AG04450 (cell line): ENCODE measurements at regions not wholly inside any gene's neighbourhood (a gene's known extent, or its start where the extent isn't known, plus 50 kb on each side); places are given as distances from the start of the nearest gene placed in this dataset.

ENCODE experiments used
- CTCF ChIA-PET: fragments of 300-600, 350-600 bp; formaldehyde crosslinking; extraction: SDS; loops from one replicate; lab custom pipeline; 2022; ENCODE audit warnings: antibody characterized with exemption, inconsistent platforms; lab: Charles Lee
- POLR2A ChIA-PET: fragments of 350-600 bp; formaldehyde crosslinking; extraction: SDS; loops from one replicate; lab custom pipeline; 2021; ENCODE audit warnings: antibody characterized with exemption, inconsistent platforms; lab: Yijun Ruan, JAX
- DNase-seq: peaks from one replicate; pipeline ENCODE4 v3.0.0-alpha.2; 2011; ENCODE audit warnings: low read depth, low spot score
- H3K27ac ChIP-seq: one replicate; pipeline ENCODE4 v1.5.1; 2012; ENCODE audit warnings: low read depth, low read length, control low read depth
- H3K27me3 ChIP-seq: one replicate; pipeline ENCODE4 v1.6.0; 2012; ENCODE audit warnings: low read length; ENCODE audit not compliant: control insufficient read depth, insufficient read depth
- H3K4me3 ChIP-seq: 2 replicates; pipeline ENCODE4 v1.5.1; 2011; ENCODE audit warnings: mild to moderate bottlenecking, low read depth, low read length, control low read depth
- H3K9me3 ChIP-seq: 2 replicates; pipeline ENCODE4 v1.5.1; 2012; ENCODE audit warnings: low read length; ENCODE audit not compliant: control insufficient read depth, insufficient read depth
- TF ChIP-seq, protein P1 (sequence below): IDR thresholded peaks from 2 replicates; pipeline ENCODE4 v1.5.1; 2011; ENCODE audit warnings: low read depth, low read length, control low read depth, inconsistent platforms

DNA sequence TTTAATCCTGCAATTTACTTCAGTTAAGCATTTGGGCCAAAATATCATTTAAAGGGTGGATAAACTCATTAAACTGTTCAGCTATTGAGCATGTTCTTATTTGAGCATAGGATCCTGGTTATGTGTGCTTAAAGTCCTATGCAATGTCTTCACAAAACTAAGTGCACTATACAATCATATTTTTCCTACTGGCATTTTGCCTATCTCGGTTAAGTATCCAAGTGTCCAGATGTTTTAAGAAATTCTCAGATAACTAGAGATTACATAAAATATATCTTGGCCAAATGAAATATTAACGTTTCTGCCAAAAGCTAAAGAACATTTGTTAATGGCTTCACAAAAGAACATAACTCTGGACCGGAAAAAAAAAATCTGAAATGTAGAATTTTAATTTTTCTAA is 250.8 kb upstream of the LRFN5 start:
- peaks cover 5% of the 10 kb centered on the region; the same call in 1 of the 2 replicates for H3K9me3 ChIP-seq
- TF ChIP-seq, protein P1, sequence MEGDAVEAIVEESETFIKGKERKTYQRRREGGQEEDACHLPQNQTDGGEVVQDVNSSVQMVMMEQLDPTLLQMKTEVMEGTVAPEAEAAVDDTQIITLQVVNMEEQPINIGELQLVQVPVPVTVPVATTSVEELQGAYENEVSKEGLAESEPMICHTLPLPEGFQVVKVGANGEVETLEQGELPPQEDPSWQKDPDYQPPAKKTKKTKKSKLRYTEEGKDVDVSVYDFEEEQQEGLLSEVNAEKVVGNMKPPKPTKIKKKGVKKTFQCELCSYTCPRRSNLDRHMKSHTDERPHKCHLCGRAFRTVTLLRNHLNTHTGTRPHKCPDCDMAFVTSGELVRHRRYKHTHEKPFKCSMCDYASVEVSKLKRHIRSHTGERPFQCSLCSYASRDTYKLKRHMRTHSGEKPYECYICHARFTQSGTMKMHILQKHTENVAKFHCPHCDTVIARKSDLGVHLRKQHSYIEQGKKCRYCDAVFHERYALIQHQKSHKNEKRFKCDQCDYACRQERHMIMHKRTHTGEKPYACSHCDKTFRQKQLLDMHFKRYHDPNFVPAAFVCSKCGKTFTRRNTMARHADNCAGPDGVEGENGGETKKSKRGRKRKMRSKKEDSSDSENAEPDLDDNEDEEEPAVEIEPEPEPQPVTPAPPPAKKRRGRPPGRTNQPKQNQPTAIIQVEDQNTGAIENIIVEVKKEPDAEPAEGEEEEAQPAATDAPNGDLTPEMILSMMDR: no peak
- DNase-seq: no peak
- ChIA-PET CTCF (no interaction called here), POLR2A (no interaction called here)
- no peaks in the 10 kb centered on the region for H3K27me3 ChIP-seq
- no peak overlapping the region for H3K27ac ChIP-seq
- H3K4me3 ChIP-seq: no peak overlapping the region

DNA sequence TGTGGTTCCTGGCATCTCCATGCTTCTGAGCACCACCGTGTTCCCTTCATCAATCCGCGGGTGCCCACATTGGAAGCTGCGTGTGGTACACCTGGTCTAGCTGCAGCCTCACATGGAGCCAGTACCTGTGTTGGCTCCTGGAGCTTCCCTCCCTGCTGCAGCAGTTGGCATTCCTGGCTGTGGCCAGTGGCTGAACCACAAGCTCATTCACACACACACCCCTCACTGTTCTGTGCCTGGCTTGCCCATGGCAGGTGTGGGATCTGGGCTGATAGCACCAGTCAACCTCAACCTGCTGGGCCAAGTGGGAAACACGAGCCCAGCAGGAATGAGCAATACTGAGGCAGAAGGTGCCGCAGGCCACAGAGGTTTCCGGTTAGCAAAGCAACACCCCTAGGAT is 256.2 kb upstream of the LRFN5 start:
- CTCF ChIA-PET: no interaction called here
- DNase-seq: no peak
- POLR2A ChIA-PET: no interaction called here
- Histone ChIP-seq H3K9me3 (peaks cover 23% of the 10 kb centered on the region), H3K27me3 (no peaks in the 10 kb centered on the region), H3K27ac (no peak overlapping the region), H3K4me3 (no peak overlapping the region)
- TF ChIP-seq, protein P1: no peak

DNA sequence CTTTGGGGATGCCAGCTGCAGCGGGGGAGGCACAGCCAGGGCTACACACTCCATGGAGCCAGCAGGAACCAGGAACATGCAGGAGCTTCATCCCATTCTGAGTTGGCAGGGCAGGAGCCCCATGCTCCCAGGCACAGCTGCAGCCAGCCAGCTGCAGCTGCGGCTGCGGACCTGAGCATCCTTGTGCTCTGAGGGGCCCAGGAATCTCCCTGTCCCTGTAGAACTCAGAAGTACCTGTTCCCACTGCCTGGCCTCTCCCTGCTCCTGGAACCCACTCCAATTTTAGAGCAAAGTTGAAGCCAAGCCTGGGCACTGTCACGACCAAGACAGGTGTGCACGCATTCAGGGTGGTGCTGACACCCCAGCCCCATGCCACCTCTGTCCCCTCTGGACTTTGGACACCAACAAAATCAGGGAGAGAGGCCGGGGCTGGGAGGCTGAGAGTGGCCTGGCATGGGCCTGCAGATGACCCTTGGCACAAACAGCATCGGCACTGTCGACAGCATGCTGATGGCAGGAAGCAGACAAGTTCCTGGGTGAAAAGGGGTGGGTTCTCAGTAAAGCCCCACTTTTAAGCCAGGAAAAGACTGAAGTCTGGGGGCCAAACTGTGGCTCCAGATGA is 257.3 kb upstream of the LRFN5 start:
- Histone ChIP-seq H3K9me3 (peaks cover 23% of the 10 kb centered on the region), H3K27me3 (no peaks in the 10 kb centered on the region), H3K27ac (no peak overlapping the region), H3K4me3 (no peak overlapping the region)
- ChIA-PET POLR2A (no interaction called here), CTCF (no interaction called here)
- DNase-seq: no peak
- TF ChIP-seq, protein P1: no peak

DNA sequence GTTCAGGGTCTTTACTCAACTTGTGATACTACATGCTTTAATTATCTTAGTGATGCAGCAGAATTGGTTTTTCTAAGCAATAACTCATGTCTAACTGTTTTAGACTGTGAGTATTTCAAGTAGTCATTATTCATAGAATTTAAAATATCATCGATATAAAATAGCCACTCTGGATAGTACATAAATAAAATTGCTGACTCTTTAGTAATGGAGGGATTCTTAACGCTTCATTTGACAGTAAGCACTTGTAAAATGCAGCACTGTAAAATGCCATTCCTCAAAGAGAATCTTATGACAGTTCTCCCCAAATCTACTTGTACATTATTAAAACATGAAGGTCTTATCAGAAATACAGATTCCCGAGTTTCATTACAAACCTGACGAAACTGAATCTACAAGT is 262.8 kb upstream of the LRFN5 start:
- Histone ChIP-seq H3K9me3 (no peaks in the 10 kb centered on the region; the same call in none of the 2 replicates), H3K27ac (no peak overlapping the region), H3K4me3 (no peak overlapping the region), H3K27me3 (no peaks in the 10 kb centered on the region)
- TF ChIP-seq, protein P1: no peak
- CTCF ChIA-PET: no interaction called here
- POLR2A ChIA-PET: no interaction called here
- no peak for DNase-seq

DNA sequence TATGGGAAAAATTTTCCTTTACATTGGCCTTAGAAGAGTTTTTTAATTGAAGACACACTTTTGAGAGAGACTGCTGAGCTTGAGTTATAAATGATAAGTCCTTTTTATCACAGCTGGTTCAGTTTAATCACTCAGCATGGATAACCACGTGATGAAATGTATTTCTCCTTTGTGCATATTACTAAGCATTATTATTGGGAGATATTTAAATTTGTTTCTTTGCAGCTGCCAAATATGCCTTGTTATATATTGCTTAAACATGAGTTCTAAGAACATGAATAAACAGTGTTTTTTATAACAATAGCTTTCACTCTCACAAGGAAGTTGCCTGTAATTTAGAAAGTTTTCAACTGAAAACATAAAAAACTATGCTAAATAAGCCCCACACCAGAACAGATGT is 293.5 kb upstream of the LRFN5 start:
- Histone ChIP-seq H3K27ac (no peak overlapping the region), H3K27me3 (no peaks in the 10 kb centered on the region), H3K4me3 (no peak overlapping the region), H3K9me3 (peaks cover 11% of the 10 kb centered on the region)
- TF ChIP-seq, protein P1: no peak
- no peak for DNase-seq
- CTCF ChIA-PET: no interaction called here
- POLR2A ChIA-PET: no interaction called here
